ENCODE measurements at regions not wholly inside any gene's neighbourhood (a gene's known extent, or its start where the extent isn't known, plus 50 kb on each side); places are given as distances from the start of the nearest gene placed in this dataset.

DNA sequence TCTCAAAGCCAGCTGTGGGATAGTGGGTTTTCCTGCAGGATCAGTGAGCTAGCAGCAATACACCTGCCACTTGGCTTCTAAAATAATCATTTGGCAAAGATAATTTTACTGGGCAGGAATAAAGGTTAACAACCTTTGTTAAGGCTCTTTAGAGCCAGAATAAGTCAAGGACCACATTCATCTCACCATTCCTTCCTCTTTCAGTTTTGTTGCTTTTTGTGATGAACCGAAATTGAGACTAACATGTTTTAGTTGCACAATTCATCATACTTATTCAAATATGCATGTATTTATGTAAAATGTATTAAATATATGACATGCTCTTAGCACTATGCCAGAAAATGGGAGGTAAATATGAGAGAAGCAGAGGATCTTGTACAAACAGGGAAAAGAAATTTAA, 824.4 kb upstream of the TYRP1 start:
- Histone ChIP-seq H2AFZ (no peak overlapping the region), H3F3A (ENCODE audit: insufficient read depth, low read depth) (no peaks in the 10 kb centered on the region), H3K9me3 (ENCODE audit: insufficient read depth, low read depth) (no peaks in the 10 kb centered on the region), H4K20me1 (ENCODE audit: insufficient read depth) (no peaks in the 10 kb centered on the region), H3K9me2 (ENCODE audit: insufficient read depth) (no peaks in the 10 kb centered on the region), H3K4me2 (no peak overlapping the region), H3K27me3 (ENCODE audit: insufficient read depth, low read depth) (no peaks in the 10 kb centered on the region), H3K4me3 (no peak overlapping the region), H3K79me2 (ENCODE audit: low read depth) (no peaks in the 10 kb centered on the region), H3K36me3 (ENCODE audit: low read depth) (no peaks in the 10 kb centered on the region), H3K27ac (no peak overlapping the region), H3K4me1 (replicated peaks; ENCODE audit: insufficient read depth) (no peaks in the 10 kb centered on the region)
- TF ChIP-seq, protein P1, sequence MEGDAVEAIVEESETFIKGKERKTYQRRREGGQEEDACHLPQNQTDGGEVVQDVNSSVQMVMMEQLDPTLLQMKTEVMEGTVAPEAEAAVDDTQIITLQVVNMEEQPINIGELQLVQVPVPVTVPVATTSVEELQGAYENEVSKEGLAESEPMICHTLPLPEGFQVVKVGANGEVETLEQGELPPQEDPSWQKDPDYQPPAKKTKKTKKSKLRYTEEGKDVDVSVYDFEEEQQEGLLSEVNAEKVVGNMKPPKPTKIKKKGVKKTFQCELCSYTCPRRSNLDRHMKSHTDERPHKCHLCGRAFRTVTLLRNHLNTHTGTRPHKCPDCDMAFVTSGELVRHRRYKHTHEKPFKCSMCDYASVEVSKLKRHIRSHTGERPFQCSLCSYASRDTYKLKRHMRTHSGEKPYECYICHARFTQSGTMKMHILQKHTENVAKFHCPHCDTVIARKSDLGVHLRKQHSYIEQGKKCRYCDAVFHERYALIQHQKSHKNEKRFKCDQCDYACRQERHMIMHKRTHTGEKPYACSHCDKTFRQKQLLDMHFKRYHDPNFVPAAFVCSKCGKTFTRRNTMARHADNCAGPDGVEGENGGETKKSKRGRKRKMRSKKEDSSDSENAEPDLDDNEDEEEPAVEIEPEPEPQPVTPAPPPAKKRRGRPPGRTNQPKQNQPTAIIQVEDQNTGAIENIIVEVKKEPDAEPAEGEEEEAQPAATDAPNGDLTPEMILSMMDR (conservative IDR thresholded peaks at IDR 0.05) = no peak
- no peak for TF ChIP-seq EZH2 (IDR thresholded peaks at IDR 0.05; ENCODE audit: low read depth)
- BruUV-seq (replicated peaks) = no TSS peak
- POLR2A ChIA-PET (ENCODE audit: unreplicated experiment) = no interaction called here
- no peak for DNase-seq
- CTCF ChIA-PET = no interaction called here
- intact Hi-C loops (cut with micrococcal nuclease; ENCODE audit: unreplicated experiment) = no loop called here

DNA sequence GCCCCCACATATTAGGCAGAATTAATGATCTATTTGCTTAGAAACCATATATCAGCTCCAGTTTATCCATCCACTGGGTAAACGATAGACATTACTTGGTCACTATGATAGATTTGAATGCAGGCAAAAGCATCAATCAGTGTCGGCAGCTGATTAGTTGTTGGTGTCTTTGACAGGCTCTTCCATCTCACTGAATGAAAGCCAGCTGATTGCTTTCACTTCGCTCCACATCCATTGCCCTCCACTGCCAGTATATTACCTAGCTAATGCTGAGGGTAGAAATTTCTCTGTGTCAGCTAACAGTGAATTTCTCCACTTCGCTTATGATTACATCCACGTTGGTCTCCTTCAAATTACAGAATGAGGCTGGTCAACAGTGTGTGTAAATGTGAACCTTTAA, 821.3 kb upstream of the TYRP1 start:
- H3K9me3 ChIP-seq (ENCODE audit: insufficient read depth, low read depth) = no peaks in the 10 kb centered on the region
- BruUV-seq (replicated peaks) = no TSS peak
- no peak overlapping the region for H3K4me3 ChIP-seq
- H3K36me3 ChIP-seq (ENCODE audit: low read depth) = no peaks in the 10 kb centered on the region
- POLR2A ChIA-PET (ENCODE audit: unreplicated experiment) = no interaction called here
- H2AFZ ChIP-seq = no peak overlapping the region
- no peaks in the 10 kb centered on the region for H3K4me1 ChIP-seq (replicated peaks; ENCODE audit: insufficient read depth)
- no peak overlapping the region for H3K27ac ChIP-seq
- H3F3A ChIP-seq (ENCODE audit: insufficient read depth, low read depth) = no peaks in the 10 kb centered on the region
- DNase-seq = no peak
- no peaks in the 10 kb centered on the region for H3K27me3 ChIP-seq (ENCODE audit: insufficient read depth, low read depth)
- CTCF ChIA-PET = no interaction called here
- no peaks in the 10 kb centered on the region for H3K9me2 ChIP-seq (ENCODE audit: insufficient read depth)
- TF ChIP-seq, protein P1 (conservative IDR thresholded peaks at IDR 0.05) = no peak
- no peaks in the 10 kb centered on the region for H3K79me2 ChIP-seq (ENCODE audit: low read depth)
- H4K20me1 ChIP-seq (ENCODE audit: insufficient read depth) = no peaks in the 10 kb centered on the region
- intact Hi-C loops (cut with micrococcal nuclease; ENCODE audit: unreplicated experiment) = no loop called here
- no peak overlapping the region for H3K4me2 ChIP-seq

GRCh38 chr9:11872471-11872870, 820.7 kb upstream of the TYRP1 start:
- H3K9me3 ChIP-seq (ENCODE audit: insufficient read depth, low read depth) = no peaks in the 10 kb centered on the region
- intact Hi-C loops (cut with micrococcal nuclease; ENCODE audit: unreplicated experiment) = no loop called here
- H3K9me2 ChIP-seq (ENCODE audit: insufficient read depth) = no peaks in the 10 kb centered on the region
- no peaks in the 10 kb centered on the region for H3K36me3 ChIP-seq (ENCODE audit: low read depth)
- no peak overlapping the region for H3K4me3 ChIP-seq
- no peaks in the 10 kb centered on the region for H3K79me2 ChIP-seq (ENCODE audit: low read depth)
- POLR2A ChIA-PET (ENCODE audit: unreplicated experiment) = no interaction called here
- no peak overlapping the region for H2AFZ ChIP-seq
- H3F3A ChIP-seq (ENCODE audit: insufficient read depth, low read depth) = no peaks in the 10 kb centered on the region
- H3K4me2 ChIP-seq = no peak overlapping the region
- CTCF ChIA-PET = no interaction called here
- H3K27me3 ChIP-seq (ENCODE audit: insufficient read depth, low read depth) = no peaks in the 10 kb centered on the region
- H3K27ac ChIP-seq = no peak overlapping the region
- BruUV-seq (replicated peaks) = no TSS peak
- no peaks in the 10 kb centered on the region for H4K20me1 ChIP-seq (ENCODE audit: insufficient read depth)
- no peak for DNase-seq
- no peak for TF ChIP-seq EZH2 (IDR thresholded peaks at IDR 0.05; ENCODE audit: low read depth)
- TF ChIP-seq, protein P1 (conservative IDR thresholded peaks at IDR 0.05) = no peak
- no peaks in the 10 kb centered on the region for H3K4me1 ChIP-seq (replicated peaks; ENCODE audit: insufficient read depth)

Measured in PC-9 (cell line).